GM23338 (cell line): ENCODE measurements at regions not wholly inside any gene's neighbourhood (a gene's known extent, or its start where the extent isn't known, plus 50 kb on each side); places are given as distances from the start of the nearest gene placed in this dataset.
A peak's percentile ranks its signal among the peaks of the same experiment; 100 is the strongest.

Experiments
- ATAC-seq: fragments of 200-7000 bp; cut with Tn5 transposase; 3 replicates; pipeline ENCODE4 v1.9.1; 2020
- DNase-seq: peaks from one replicate; pipeline ENCODE4 v3.0.0-alpha.2; 2015; ENCODE audit warnings: low spot score
- H2AFZ ChIP-seq: fragments of 200-600 bp; sonication (generic); 2 replicates; pipeline ENCODE4 v1.8.0; 2016; ENCODE audit warnings: antibody characterized with exemption, mild to moderate bottlenecking, moderate library complexity
- H3F3A ChIP-seq: fragments of 200-600 bp; sonication (generic); replicated peaks from 2 replicates; pipeline ENCODE4 v1.8.0; 2017; ENCODE audit warnings: antibody characterized with exemption, mixed run types, low read depth
- H3K27ac ChIP-seq: fragments of 200-600 bp; sonication (generic); 2 replicates; pipeline ENCODE4 v1.6.1; 2016; ENCODE audit warnings: low read depth
- H3K27me3 ChIP-seq: fragments of 200-600 bp; sonication (generic); 2 replicates; pipeline ENCODE4 v1.8.0; 2016; ENCODE audit warnings: mild to moderate bottlenecking, mixed run types, moderate library complexity; ENCODE audit not compliant: insufficient read depth
- H3K36me3 ChIP-seq: fragments of 200-600 bp; sonication (generic); 2 replicates; pipeline ENCODE4 v1.8.0; 2016; ENCODE audit warnings: mild to moderate bottlenecking; ENCODE audit not compliant: insufficient read depth
- H3K4me1 ChIP-seq: fragments of 200-600 bp; sonication (generic); 2 replicates; pipeline ENCODE4 v1.8.0; 2016; ENCODE audit warnings: mild to moderate bottlenecking, moderate library complexity; ENCODE audit not compliant: insufficient read depth
- H3K4me2 ChIP-seq: fragments of 200-600 bp; sonication (generic); 2 replicates; pipeline ENCODE4 v1.7.1; 2017; ENCODE audit warnings: mixed run types
- H3K4me3 ChIP-seq: fragments of 200-600 bp; sonication (generic); 2 replicates; pipeline ENCODE4 v1.6.1; 2016; ENCODE audit warnings: mixed run types
- H3K79me2 ChIP-seq: fragments of 200-600 bp; sonication (generic); replicated peaks from 2 replicates; pipeline ENCODE4 v1.8.0; 2017; ENCODE audit warnings: mild to moderate bottlenecking; ENCODE audit not compliant: insufficient read depth
- H3K9me2 ChIP-seq: fragments of 200-600 bp; sonication (generic); 2 replicates; pipeline ENCODE4 v1.8.0; 2017; ENCODE audit not compliant: insufficient read depth
- H4K20me1 ChIP-seq: fragments of 200-600 bp; sonication (generic); replicated peaks from 2 replicates; pipeline ENCODE4 v1.8.0; 2017; ENCODE audit warnings: mild to moderate bottlenecking; ENCODE audit not compliant: insufficient read depth
- H3K27ac Mint-ChIP-seq: 2 replicates; pipeline ENCODE4 v1.8.0; 2020; ENCODE audit warnings: inconsistent platforms, mild to moderate bottlenecking, moderate library complexity, mixed read lengths
- H3K27me3 Mint-ChIP-seq: 3 replicates; pipeline ENCODE4 v1.8.0; 2022; ENCODE audit warnings: low read depth, mild to moderate bottlenecking, moderate library complexity, mixed read lengths, inconsistent platforms; ENCODE audit not compliant: insufficient read depth, poor library complexity
- H3K36me3 Mint-ChIP-seq: 3 replicates; pipeline ENCODE4 v1.8.0; 2021; ENCODE audit warnings: low read depth, mild to moderate bottlenecking, inconsistent platforms, moderate library complexity, mixed read lengths
- H3K4me1 Mint-ChIP-seq: 3 replicates; pipeline ENCODE4 v1.8.0; 2020; ENCODE audit warnings: mild to moderate bottlenecking, inconsistent platforms, mixed read lengths
- H3K4me3 Mint-ChIP-seq: 3 replicates; pipeline ENCODE4 v1.8.0; 2021; ENCODE audit warnings: moderate library complexity, mild to moderate bottlenecking, inconsistent platforms, mixed read lengths
- H3K9me3 Mint-ChIP-seq: 3 replicates; pipeline ENCODE4 v1.8.0; 2020; ENCODE audit warnings: moderate library complexity, mild to moderate bottlenecking, inconsistent platforms, mixed read lengths
- CREB1 ChIP-seq: fragments of 250-450 bp; sonication (Bioruptor Pico); IDR thresholded peaks from 2 replicates; pipeline ENCODE4 v1.5.0; 2020; ENCODE audit warnings: low read depth, mild to moderate bottlenecking, moderate library complexity
- ETS1 ChIP-seq: IDR thresholded peaks from 2 replicates; pipeline ENCODE4 v1.6.1; 2016; ENCODE audit warnings: antibody characterized with exemption
- EZH2 ChIP-seq: fragments of 200-600 bp; sonication (generic); IDR thresholded peaks from one replicate; pipeline ENCODE4 v1.8.0; 2017; ENCODE audit warnings: antibody characterized with exemption, mild to moderate bottlenecking, low read depth; ENCODE audit not compliant: unreplicated experiment
- EZH2phosphoT487 ChIP-seq: fragments of 200-600 bp; sonication (generic); IDR thresholded peaks from one replicate; pipeline ENCODE4 v1.8.1; 2018; ENCODE audit warnings: antibody characterized with exemption; ENCODE audit not compliant: unreplicated experiment
- JUNB ChIP-seq: IDR thresholded peaks from one replicate; pipeline ENCODE4 v1.6.1; 2016; ENCODE audit warnings: antibody characterized with exemption; ENCODE audit not compliant: unreplicated experiment
- NANOG ChIP-seq: IDR thresholded peaks from 2 replicates; pipeline ENCODE4 v1.6.1; 2016; ENCODE audit warnings: antibody characterized with exemption, borderline replicate concordance
- POLR2AphosphoS5 ChIP-seq: IDR thresholded peaks from 2 replicates; pipeline ENCODE4 v1.6.1; 2016; ENCODE audit warnings: antibody characterized with exemption, low read depth
- REST ChIP-seq: IDR thresholded peaks from one replicate; pipeline ENCODE4 v1.6.1; 2018; ENCODE audit warnings: antibody characterized with exemption; ENCODE audit not compliant: unreplicated experiment
- STAT1 ChIP-seq: IDR thresholded peaks from one replicate; pipeline ENCODE4 v1.6.1; 2016; ENCODE audit warnings: antibody characterized with exemption; ENCODE audit not compliant: unreplicated experiment
- ZNF114 ChIP-seq: fragments of 250-450 bp; sonication (Bioruptor Pico); IDR thresholded peaks from 2 replicates; pipeline ENCODE4 v1.5.0; 2020; ENCODE audit warnings: mild to moderate bottlenecking, moderate library complexity
- ZNF331 ChIP-seq: fragments of 250-450 bp; sonication (Bioruptor Pico); IDR thresholded peaks from 2 replicates; pipeline ENCODE4 v1.5.0; 2020; ENCODE audit warnings: low read depth, mild to moderate bottlenecking, moderate library complexity
- TF ChIP-seq, protein P1 (sequence below): fragments of 250-450 bp; sonication (Bioruptor Pico); IDR thresholded peaks from 2 replicates; pipeline ENCODE4 v1.5.0; 2020; ENCODE audit warnings: mild to moderate bottlenecking, moderate library complexity
- TF ChIP-seq, protein P2 (sequence below), 2 experiments: fragments of 200-600 bp in 1 of 2; sonication (generic) in 1 of 2; conservative IDR thresholded peaks; 2 replicates each; pipeline versions ENCODE4 v1.5.1 to v1.6.1; 2016 to 2017; ENCODE audit warnings: antibody characterized with exemption in 2 of 2, low read depth in 2 of 2, mild to moderate bottlenecking in 2 of 2, moderate library complexity in 1 of 2

GRCh38 chr6:139521338-139521737 is 146.9 kb upstream of the CITED2 start:
- no peak for ATAC-seq
- DNase-seq: no peak
- no peaks in the 10 kb centered on the region; the same call in 2 of the 3 replicates for H3K9me3 Mint-ChIP-seq
- H3K36me3 ChIP-seq: no peaks in the 10 kb centered on the region
- H3K4me3 Mint-ChIP-seq: no peak overlapping the region
- no peaks in the 10 kb centered on the region for H3K27me3 ChIP-seq
- H3K4me1 Mint-ChIP-seq: no peaks in the 10 kb centered on the region
- no peak overlapping the region for H3K27ac Mint-ChIP-seq
- H3K4me1 ChIP-seq: no peaks in the 10 kb centered on the region
- no peak for TF ChIP-seq EZH2phosphoT487
- no peak for TF ChIP-seq NANOG
- no peak for TF ChIP-seq EZH2
- no peak for TF ChIP-seq ETS1
- no peak for TF ChIP-seq REST
- no peak for TF ChIP-seq POLR2AphosphoS5
- no peak for TF ChIP-seq STAT1
- TF ChIP-seq, protein P1, sequence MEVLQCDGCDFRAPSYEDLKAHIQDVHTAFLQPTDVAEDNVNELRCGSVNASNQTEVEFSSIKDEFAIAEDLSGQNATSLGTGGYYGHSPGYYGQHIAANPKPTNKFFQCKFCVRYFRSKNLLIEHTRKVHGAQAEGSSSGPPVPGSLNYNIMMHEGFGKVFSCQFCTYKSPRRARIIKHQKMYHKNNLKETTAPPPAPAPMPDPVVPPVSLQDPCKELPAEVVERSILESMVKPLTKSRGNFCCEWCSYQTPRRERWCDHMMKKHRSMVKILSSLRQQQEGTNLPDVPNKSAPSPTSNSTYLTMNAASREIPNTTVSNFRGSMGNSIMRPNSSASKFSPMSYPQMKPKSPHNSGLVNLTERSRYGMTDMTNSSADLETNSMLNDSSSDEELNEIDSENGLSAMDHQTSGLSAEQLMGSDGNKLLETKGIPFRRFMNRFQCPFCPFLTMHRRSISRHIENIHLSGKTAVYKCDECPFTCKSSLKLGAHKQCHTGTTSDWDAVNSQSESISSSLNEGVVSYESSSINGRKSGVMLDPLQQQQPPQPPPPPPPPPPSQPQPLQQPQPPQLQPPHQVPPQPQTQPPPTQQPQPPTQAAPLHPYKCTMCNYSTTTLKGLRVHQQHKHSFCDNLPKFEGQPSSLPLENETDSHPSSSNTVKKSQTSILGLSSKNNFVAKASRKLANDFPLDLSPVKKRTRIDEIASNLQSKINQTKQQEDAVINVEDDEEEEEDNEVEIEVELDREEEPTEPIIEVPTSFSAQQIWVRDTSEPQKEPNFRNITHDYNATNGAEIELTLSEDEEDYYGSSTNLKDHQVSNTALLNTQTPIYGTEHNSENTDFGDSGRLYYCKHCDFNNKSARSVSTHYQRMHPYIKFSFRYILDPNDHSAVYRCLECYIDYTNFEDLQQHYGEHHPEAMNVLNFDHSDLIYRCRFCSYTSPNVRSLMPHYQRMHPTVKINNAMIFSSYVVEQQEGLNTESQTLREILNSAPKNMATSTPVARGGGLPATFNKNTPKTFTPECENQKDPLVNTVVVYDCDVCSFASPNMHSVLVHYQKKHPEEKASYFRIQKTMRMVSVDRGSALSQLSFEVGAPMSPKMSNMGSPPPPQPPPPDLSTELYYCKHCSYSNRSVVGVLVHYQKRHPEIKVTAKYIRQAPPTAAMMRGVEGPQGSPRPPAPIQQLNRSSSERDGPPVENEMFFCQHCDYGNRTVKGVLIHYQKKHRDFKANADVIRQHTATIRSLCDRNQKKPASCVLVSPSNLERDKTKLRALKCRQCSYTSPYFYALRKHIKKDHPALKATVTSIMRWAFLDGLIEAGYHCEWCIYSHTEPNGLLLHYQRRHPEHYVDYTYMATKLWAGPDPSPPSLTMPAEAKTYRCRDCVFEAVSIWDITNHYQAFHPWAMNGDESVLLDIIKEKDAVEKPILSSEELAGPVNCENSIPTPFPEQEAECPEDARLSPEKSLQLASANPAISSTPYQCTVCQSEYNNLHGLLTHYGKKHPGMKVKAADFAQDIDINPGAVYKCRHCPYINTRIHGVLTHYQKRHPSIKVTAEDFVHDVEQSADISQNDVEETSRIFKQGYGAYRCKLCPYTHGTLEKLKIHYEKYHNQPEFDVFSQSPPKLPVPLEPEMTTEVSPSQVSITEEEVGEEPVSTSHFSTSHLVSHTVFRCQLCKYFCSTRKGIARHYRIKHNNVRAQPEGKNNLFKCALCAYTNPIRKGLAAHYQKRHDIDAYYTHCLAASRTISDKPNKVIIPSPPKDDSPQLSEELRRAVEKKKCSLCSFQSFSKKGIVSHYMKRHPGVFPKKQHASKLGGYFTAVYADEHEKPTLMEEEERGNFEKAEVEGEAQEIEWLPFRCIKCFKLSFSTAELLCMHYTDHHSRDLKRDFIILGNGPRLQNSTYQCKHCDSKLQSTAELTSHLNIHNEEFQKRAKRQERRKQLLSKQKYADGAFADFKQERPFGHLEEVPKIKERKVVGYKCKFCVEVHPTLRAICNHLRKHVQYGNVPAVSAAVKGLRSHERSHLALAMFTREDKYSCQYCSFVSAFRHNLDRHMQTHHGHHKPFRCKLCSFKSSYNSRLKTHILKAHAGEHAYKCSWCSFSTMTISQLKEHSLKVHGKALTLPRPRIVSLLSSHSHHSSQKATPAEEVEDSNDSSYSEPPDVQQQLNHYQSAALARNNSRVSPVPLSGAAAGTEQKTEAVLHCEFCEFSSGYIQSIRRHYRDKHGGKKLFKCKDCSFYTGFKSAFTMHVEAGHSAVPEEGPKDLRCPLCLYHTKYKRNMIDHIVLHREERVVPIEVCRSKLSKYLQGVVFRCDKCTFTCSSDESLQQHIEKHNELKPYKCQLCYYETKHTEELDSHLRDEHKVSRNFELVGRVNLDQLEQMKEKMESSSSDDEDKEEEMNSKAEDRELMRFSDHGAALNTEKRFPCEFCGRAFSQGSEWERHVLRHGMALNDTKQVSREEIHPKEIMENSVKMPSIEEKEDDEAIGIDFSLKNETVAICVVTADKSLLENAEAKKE (CRISPR knock-in tag): no peak
- TF ChIP-seq, protein P2, sequence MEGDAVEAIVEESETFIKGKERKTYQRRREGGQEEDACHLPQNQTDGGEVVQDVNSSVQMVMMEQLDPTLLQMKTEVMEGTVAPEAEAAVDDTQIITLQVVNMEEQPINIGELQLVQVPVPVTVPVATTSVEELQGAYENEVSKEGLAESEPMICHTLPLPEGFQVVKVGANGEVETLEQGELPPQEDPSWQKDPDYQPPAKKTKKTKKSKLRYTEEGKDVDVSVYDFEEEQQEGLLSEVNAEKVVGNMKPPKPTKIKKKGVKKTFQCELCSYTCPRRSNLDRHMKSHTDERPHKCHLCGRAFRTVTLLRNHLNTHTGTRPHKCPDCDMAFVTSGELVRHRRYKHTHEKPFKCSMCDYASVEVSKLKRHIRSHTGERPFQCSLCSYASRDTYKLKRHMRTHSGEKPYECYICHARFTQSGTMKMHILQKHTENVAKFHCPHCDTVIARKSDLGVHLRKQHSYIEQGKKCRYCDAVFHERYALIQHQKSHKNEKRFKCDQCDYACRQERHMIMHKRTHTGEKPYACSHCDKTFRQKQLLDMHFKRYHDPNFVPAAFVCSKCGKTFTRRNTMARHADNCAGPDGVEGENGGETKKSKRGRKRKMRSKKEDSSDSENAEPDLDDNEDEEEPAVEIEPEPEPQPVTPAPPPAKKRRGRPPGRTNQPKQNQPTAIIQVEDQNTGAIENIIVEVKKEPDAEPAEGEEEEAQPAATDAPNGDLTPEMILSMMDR (conservative IDR thresholded peaks at IDR 0.05; ENCODE audit: low read depth in 2 of 2): no peak
- TF ChIP-seq ZNF114 (CRISPR knock-in tag): no peak
- no peak for TF ChIP-seq ZNF331 (CRISPR knock-in tag)
- no peak for TF ChIP-seq CREB1 (CRISPR knock-in tag)
- no peak for TF ChIP-seq JUNB
- H2AFZ ChIP-seq: 0 out of 2 replicates have a peak overlapping the region, but pooled peaks have one; percentile 38
- no peaks in the 10 kb centered on the region for H3K79me2 ChIP-seq
- H3K27me3 Mint-ChIP-seq: peaks cover 3% of the 10 kb centered on the region
- H3F3A ChIP-seq: no peaks in the 10 kb centered on the region
- H3K36me3 Mint-ChIP-seq: no peaks in the 10 kb centered on the region
- peaks cover 3% of the 10 kb centered on the region; the same call in 1 of the 2 replicates for H3K9me2 ChIP-seq
- H3K4me3 ChIP-seq: no peak overlapping the region
- no peak overlapping the region for H3K27ac ChIP-seq
- H3K4me2 ChIP-seq: no peak overlapping the region
- no peaks in the 10 kb centered on the region for H4K20me1 ChIP-seq
